ENCODE measurements at regions not wholly inside any gene's neighbourhood (a gene's known extent, or its start where the extent isn't known, plus 50 kb on each side); places are given as distances from the start of the nearest gene placed in this dataset.

DNA sequence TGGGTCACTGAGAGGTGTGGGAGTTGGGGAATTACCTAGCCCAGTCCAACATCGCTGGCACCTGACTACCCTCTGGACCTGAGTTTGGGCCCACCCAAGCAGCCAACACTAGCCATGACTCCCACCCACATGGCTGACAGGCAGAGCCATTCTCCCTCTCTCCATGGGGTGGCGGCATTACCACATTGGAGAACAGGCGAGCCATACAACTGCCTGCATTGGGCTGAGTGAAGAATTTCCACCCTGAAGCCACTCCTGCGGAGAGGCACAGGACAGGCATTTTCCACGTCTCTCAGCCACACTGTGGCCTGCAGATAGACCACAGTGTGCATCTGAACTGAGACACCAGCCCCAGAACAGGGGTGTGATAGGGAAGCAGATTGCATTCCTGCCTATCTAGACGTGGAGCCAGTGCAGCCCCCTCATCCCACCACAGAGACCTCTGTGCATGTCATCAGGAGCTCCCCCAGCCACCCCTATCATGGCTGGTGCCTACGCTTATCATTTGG is 58.2 kb upstream of the ANTXRL start:
- DNase-seq (ENCODE audit: low read depth), result peak; percentile 38

DNA sequence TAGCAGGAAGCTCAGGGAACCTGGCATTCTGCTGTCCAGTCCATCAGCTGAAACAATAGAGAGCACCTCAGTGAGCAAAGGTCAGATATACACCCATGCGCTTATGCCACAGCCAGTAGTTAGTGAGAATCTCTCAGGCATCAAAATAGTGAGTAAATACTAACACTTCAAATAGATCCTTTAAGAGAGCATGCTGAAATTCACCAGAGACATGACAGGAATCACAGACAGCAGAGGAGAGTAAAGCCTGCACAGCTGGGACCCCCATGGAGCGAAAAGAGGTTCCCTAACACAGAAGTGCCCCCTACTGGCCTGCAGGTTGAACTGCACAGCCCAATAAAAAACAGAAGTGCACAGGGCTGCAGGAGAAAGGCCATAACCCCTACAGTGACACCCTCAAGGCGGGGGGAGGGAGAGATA is 57.6 kb upstream of the ANTXRL start:
- DNase-seq (ENCODE audit: low read depth), result no peak

DNA sequence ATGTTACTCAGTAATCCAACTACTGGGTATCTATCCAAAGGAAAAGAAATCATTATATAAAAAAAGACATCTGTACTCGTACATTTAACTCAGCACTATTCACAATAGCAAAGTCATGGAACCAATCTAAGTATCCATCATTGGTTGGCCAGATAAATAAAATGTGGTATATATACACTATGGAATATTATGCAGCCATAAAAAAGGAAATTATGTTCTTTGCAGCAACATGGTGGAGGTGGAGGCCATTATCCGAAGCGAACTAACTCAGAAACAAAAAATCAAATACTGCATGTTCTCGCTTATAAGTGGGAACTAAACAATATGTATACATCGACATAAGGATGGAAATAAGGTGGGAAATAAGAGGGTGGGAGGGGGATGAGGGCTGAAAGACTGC is 56.2 kb upstream of the ANTXRL start:
- DNase-seq (ENCODE audit: low read depth), result no peak

DNA sequence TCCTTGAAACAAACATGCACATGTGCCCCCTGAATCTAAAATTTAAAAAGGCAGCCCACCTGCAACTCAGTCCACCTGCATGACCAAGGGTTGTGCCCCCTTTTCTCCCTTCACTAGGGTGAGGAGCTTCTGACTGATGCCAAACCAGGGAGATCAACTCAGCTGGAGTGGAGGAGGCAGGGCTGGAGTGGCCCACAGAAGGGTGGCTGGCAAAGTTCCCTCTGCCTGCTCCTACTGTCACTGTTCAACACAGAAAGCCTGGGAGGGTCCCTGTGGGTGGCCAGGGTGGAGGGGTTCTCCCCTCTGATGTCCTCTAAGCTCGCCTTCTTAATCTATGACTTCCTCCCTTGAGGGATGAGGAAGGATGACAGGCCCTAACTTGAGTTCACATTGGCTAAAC is 55.7 kb upstream of the ANTXRL start:
- DNase-seq (ENCODE audit: low read depth), result no peak

DNA sequence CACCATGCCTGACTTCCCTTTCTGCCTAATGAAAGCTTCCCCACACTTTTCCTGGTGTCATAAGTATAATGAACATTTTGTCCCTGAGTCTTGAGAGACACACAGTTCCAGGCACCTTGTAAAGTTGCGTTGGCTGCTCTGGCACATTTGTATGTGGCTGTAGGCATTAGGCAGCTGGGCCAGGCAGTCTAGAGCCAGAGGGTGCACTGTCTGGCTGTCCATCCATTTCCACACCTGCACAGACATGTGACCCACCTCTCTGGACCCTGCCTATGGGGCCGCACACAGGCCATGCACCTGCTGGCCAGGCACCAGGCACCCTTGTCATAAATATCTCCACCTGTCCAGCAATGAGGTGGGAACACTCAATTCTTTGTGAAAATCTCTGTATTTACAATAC is 54.7 kb upstream of the ANTXRL start:
- DNase-seq (ENCODE audit: low read depth), result no peak

DNA sequence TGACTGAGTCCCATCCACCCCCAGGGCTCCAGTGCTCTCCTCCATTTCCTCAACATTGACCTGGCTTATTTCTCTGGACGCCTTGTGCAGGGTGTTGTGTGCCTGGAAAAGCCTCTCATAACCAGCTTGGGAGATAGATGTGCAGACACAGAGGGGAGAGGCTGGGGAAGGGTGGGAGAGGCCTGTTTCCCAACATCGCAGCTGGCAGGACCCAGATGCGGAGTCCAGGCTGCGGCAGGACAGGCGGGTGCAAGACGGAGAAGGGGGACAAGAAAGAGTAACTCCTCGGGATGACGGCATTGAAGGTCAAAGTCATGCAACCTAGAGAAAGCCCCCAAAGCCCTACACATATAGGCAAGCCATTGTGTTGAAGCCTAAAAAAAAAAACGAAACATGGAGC is 54.1 kb upstream of the ANTXRL start:
- DNase-seq (ENCODE audit: low read depth), result no peak

DNA sequence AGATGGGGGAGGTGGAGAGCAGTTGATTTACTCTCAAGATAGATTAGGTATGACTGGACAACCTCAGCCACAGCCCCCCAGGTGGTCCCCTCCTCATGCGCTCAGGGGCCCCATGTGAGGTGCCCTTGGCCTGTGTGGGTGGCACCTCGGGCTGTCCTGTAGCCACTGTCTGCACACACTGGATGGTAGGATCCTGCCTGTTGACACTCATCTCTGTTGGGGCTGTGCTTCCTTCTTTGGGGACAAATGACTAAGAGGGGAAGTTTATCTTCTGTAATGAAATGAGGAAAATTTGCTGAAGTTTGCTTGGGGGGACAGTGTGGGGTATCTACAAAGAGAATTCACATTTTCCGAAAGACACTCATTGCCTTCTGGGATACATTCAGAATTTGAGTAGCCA is 53.6 kb upstream of the ANTXRL start:
- DNase-seq (ENCODE audit: low read depth), result no peak

DNA sequence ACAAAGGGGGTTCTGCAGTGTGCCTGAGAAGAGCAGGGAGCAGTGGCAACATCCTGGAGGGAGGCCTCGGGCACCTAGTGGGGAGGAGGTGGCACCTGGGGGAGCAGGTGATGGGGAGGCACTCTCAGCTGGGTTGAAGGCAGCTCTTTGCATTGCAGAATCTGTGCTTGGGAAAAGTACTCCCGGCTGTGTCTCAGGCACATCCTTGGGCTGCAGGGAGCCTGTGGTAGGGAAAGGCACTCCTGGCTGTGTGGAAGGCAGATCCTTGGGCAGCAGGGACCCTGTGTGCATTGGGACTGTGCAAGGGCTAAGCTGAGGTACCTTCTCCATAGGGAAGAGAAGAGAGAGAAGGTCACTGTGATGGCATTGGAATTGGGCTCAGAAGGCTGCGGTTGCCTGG is 52.8 kb upstream of the ANTXRL start:
- no peak for DNase-seq (ENCODE audit: low read depth)

DNA sequence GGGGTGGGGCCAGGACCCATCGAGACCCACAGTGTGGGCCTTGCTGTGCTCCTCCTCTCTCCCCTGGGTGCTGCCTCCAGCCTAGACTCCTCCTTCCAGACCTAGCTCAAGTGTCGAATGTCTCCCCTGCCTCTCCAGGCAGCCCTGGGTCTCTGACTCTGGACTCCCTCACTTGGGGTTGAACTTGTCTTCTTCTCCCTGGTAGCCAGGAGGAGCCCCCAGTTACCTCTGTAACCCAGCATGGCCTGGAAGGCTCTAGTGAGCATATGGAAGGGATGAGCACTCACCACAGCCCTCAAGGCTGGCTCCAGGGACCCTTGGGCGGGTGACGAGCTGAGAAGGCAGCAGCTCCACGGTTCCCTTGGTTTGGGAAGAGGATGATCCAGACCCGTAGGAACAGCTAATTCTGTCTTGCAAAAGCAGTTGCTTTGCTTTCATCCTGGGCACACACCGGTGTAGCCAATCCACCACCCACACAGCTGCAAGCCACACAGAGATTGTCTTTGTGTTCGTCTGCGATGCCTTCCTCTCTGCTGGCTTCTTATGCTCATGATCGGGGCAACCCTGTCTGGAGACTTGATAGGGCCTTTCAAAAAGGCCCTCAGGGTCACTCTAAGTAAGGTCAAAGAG is 52.3 kb upstream of the ANTXRL start:
- DNase-seq (ENCODE audit: low read depth), result no peak

DNA sequence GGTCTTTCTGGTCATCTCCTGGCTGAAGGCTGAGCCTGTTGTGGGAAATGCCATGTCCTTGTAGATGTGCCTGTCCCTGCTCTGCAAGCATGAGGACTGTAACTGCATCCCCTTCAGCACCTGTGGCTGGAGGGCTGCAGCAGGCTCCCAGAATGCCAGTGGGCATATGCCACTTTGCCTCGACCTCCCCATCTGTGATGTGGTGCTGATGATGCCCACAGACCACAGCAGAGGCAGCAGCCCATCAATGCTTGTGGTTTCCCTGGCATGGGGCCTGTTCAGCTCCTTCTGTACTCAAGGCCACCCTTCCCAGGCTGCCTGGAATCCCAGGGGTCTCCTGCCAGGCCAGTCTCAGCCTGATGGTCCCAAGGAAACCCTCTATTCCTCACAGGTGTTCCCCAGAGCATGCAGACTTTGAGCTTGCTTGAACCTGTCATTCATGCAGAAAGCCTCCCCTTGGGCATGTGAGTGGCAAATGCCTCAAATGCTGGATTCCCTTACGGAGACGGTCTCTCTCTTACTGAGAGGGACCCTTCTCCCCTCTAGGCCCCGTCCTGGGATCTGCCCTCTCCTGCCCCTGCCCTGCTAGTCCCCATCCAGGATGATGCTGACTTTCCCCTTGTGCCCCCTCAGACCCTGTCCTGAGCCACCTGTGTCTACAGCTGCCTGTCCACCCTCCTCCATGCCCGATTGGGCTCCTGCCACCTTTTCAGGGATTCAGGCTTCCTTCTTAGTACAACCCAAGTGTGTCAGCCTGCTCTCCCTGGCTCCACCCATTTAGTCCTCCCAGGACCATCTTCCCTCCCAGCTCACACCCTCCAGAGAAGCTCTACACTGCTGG is 50.9 kb upstream of the ANTXRL start:
- DNase-seq (ENCODE audit: low read depth), result no peak

DNA sequence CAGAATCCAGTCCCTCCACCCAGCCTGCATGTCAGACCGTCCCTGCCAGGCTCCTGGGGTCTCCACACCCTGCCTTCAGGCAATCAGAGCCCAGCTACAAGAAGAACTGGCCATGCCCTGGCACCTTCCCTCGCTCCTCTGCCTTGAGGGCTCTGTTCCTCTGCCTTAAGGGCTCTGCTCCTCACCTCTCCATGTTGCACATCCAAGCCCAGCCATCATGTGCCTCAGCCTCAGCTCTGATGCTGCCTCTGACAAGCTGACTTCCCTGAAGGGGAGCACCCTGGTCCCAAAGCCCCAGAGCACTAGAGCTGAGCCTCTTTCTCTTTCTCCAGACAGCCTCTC is 50.3 kb upstream of the ANTXRL start:
- no peak for DNase-seq (ENCODE audit: low read depth)

DNA sequence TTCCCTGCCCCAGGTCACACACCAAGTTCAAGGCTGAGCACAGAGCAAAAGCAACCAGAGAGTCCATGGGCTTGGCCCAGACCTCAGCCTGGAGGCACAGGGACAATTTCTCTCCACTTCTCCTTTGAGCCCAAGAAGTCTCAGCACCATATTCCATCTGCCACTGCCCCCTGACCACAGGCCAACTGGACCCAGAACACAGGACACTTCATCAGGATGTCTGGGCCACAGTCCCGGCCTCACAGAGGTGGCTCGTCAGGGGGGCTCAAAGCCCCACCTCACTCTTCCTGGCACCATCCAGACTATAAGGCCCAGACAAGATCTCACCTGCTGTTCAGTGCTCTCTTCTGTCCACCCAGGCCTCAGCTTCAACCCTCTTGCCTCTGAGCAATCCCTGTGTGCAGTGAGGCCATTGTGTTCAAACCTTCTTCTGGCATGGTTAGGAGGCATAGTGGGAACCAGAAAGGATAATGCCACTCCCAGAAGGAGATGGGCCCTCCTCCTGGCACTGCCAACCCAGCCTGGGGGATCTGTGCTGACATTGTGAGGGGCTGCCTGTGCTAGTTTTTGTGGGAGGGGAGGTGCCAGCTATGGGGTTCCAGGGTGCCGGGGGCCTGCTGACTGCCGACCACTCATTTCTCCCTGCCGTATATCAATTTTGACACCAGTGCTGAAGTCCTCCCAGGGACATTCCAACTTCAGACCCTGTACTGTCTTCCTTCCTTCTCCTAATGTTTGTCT is 49.7 kb upstream of the ANTXRL start:
- DNase-seq (ENCODE audit: low read depth), result no peak
